Thoracic aorta (tissue), 2 donors: ENCODE measurements at regions not wholly inside any gene's neighbourhood (a gene's known extent, or its start where the extent isn't known, plus 50 kb on each side); places are given as distances from the start of the nearest gene placed in this dataset.

Experiments
- ATAC-seq: fragments of 150-250 bp; one replicate; pipeline ENCODE4 v1.8.0; 2017; ENCODE audit warnings: low read depth; ENCODE audit not compliant: insufficient number of reproducible peaks, low FRiP score
- DNase-seq: peaks from one replicate; pipeline ENCODE4 v3.0.0-alpha.2; 2020; ENCODE audit warnings: low spot score
- H3K27ac ChIP-seq, 2 donors: fragments of 200-600 bp; sonication (generic); 1 replicate in 1 of 2; 2 replicates in 1 of 2; pipeline ENCODE4 v1.5.1; 2016; ENCODE audit warnings: mild to moderate bottlenecking in 2 of 2, moderate library complexity in 2 of 2
- H3K27me3 ChIP-seq: fragments of 200-600 bp; sonication (generic); replicated peaks from 2 replicates; pipeline ENCODE4 v1.6.0; 2016; ENCODE audit warnings: mild to moderate bottlenecking; ENCODE audit not compliant: insufficient read depth
- H3K36me3 ChIP-seq: fragments of 200-600 bp; sonication (generic); one replicate; pipeline ENCODE4 v1.5.1; 2016
- H3K4me1 ChIP-seq, 2 donors: fragments of 200-600 bp; sonication (generic); 1 replicate in 1 of 2; 2 replicates in 1 of 2; pipeline versions ENCODE4 v1.5.1 to v1.6.0; 2016; ENCODE audit warnings: low read depth in 2 of 2, mild to moderate bottlenecking in 1 of 2; ENCODE audit not compliant: control insufficient read depth in 1 of 2
- H3K4me3 ChIP-seq: fragments of 200-600 bp; sonication (generic); 2 replicates; pipeline ENCODE4 v1.5.1; 2016; ENCODE audit warnings: mild to moderate bottlenecking
- H3K9me3 ChIP-seq: fragments of 200-600 bp; sonication (generic); 2 replicates; pipeline ENCODE4 v1.5.1; 2016
- CTCF ChIP-seq: fragments of 200-600 bp; sonication (generic); IDR thresholded peaks from one replicate; pipeline ENCODE4 v1.5.1; 2019; ENCODE audit warnings: antibody characterized with exemption

GRCh38 chr2:151186011-151186410 is 75.7 kb downstream of the RBM43 start:
- Histone ChIP-seq H3K9me3 (no peaks in the 10 kb centered on the region), H3K36me3 (no peaks in the 10 kb centered on the region), H3K4me1 (no peaks in the 10 kb centered on the region), H3K4me3 (no peak overlapping the region), H3K27me3 (no peaks in the 10 kb centered on the region), H3K27ac (no peak overlapping the region)
- ATAC-seq (no peak), DNase-seq (no peak)
- no peak for TF ChIP-seq CTCF

- DNase-seq: no peak
- no peaks in the 10 kb centered on the region for H3K27me3 ChIP-seq
- H3K9me3 ChIP-seq: no peaks in the 10 kb centered on the region
- no peaks in the 10 kb centered on the region for H3K4me1 ChIP-seq
- H3K4me3 ChIP-seq: no peak overlapping the region
- TF ChIP-seq CTCF: no peak
- H3K27ac ChIP-seq: no peak overlapping the region
- no peaks in the 10 kb centered on the region for H3K36me3 ChIP-seq
- no peak for ATAC-seq
Observed at GRCh38 chr2:151182899-151183809, 78.5 kb downstream of the RBM43 start.

- no peaks in the 10 kb centered on the region for H3K4me1 ChIP-seq
- H3K27me3 ChIP-seq: no peaks in the 10 kb centered on the region
Observed at GRCh38 chr2:151182396-151182795, 79.3 kb downstream of the RBM43 start.

GRCh38 chr2:151181524-151181923 is 80.1 kb downstream of the RBM43 start:
- Histone ChIP-seq H3K27ac (no peak overlapping the region), H3K36me3 (no peaks in the 10 kb centered on the region), H3K4me3 (no peak overlapping the region), H3K4me1 (no peaks in the 10 kb centered on the region), H3K9me3 (no peaks in the 10 kb centered on the region), H3K27me3 (no peaks in the 10 kb centered on the region)
- DNase-seq (no peak), ATAC-seq (no peak)
- TF ChIP-seq CTCF: no peak

More at GRCh38 chr2:151182396-151182795, 79.3 kb downstream of the RBM43 start:
- TF ChIP-seq CTCF: no peak
- Histone ChIP-seq H3K36me3 (no peaks in the 10 kb centered on the region), H3K9me3 (no peaks in the 10 kb centered on the region), H3K27ac (no peak overlapping the region), H3K4me3 (no peak overlapping the region)
- ATAC-seq: no peak
- DNase-seq: no peak

GRCh38 chr2:151180123-151180522 is 81.5 kb downstream of the RBM43 start:
- H3K4me1 ChIP-seq: no peaks in the 10 kb centered on the region
- TF ChIP-seq CTCF: no peak

More at GRCh38 chr2:151180123-151180522, 81.5 kb downstream of the RBM43 start:
- Histone ChIP-seq H3K36me3 (no peaks in the 10 kb centered on the region), H3K4me3 (no peak overlapping the region), H3K27me3 (no peaks in the 10 kb centered on the region), H3K27ac (no peak overlapping the region), H3K9me3 (no peaks in the 10 kb centered on the region)
- ATAC-seq: no peak
- DNase-seq: no peak
